SK-N-MC (cell line): ENCODE measurements at regions not wholly inside any gene's neighbourhood (a gene's known extent, or its start where the extent isn't known, plus 50 kb on each side); places are given as distances from the start of the nearest gene placed in this dataset.
"Not testable (repeated sequence)": the region's sequence is repeated elsewhere in the genome, so short reads cannot be mapped to it uniquely, and the experiment has no call there.

Experiments
- DNase-seq: peaks from one replicate; pipeline ENCODE4 v3.0.0-alpha.2; 2011; ENCODE audit warnings: low read depth, low spot score
- H3K27ac ChIP-seq: fragments of 200-600 bp; sonication (generic); 2 replicates; pipeline ENCODE4 v1.5.1; 2016; ENCODE audit warnings: mixed run types
- H3K36me3 ChIP-seq: fragments of 200-600 bp; sonication (generic); 2 replicates; pipeline ENCODE4 v1.6.1; 2017; ENCODE audit warnings: antibody characterized with exemption, low read length, mixed read lengths; ENCODE audit not compliant: insufficient read depth
- H3K4me3 ChIP-seq: fragments of 200-600 bp; sonication (generic); 2 replicates; pipeline ENCODE4 v1.5.1; 2016
- H3K9ac ChIP-seq: fragments of 200-600 bp; sonication (generic); 2 replicates; pipeline ENCODE4 v1.8.0; 2017; ENCODE audit warnings: mixed run types, mixed read lengths; ENCODE audit not compliant: insufficient read length
- H3K9me3 ChIP-seq: fragments of 200-600 bp; sonication (generic); 2 replicates; pipeline ENCODE4 v1.6.1; 2017; ENCODE audit warnings: low read depth, mild to moderate bottlenecking, antibody characterized with exemption, low read length, moderate library complexity, mixed read lengths
- EZH2 ChIP-seq: fragments of 200-600 bp; sonication (generic); IDR thresholded peaks from one replicate; pipeline ENCODE4 v1.6.1; 2017; ENCODE audit warnings: antibody characterized with exemption
- FOXP2 ChIP-seq: optimal IDR thresholded peaks from 2 replicates; pipeline ENCODE3; 2011; ENCODE audit warnings: mild to moderate bottlenecking, moderate library complexity; ENCODE audit not compliant: insufficient read depth; ENCODE audit errors: extremely low read length, control extremely low read depth
- POLR2AphosphoS5 ChIP-seq: IDR thresholded peaks from 2 replicates; pipeline ENCODE4 v1.6.1; 2012; ENCODE audit warnings: mild to moderate bottlenecking, low read depth, low read length, borderline replicate concordance

DNA sequence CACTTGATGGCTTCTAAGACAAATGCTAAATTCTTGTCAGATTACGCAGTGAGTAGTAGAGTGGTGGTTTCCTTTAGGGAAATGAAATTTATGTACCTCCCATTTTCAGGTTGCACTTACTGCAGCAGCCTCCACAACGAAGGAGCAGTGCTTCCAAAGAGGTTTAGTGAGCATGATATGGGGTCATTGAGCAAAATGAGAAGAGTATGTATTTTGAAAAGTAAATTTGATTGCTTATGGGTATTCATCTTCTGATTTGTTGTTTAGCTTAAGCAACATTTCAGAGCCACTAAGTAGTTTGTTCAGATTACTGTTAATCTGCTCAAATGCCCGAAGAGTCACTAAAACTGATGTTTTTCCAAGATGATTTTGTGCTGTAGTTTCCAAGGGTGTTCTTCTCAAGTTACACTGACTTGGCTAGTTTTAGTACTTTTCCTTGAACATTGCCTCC is 493.6 kb downstream of the PCNX1 start:
- Histone ChIP-seq H3K36me3 (peaks cover 17% of the 10 kb centered on the region), H3K27ac (peak overlapping the region; percentile 85), H3K9ac (peak overlapping the region; percentile 53), H3K9me3 (no peaks in the 10 kb centered on the region), H3K4me3 (peak overlapping the region; percentile 66)
- TF ChIP-seq EZH2 (no peak), POLR2AphosphoS5 (no peak), FOXP2 (no peak)
- no peak for DNase-seq

DNA sequence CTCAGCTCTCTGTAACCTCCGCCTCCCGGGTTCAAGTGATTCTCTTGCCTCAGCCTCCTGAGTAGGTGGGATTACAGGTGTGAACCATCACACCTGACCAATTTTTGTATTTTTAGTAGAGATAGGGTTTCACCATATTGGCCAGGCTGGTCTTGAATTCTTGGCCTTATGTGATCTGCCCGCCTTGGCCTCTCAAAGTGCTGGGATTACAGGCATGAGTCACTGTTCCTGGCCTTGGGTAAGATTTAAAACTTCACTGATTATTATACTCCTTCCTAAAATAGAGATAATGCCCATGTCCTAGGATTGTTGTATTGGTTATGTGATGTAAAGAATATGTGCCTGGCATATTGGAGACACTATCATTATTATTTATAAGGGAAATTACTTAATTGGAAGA is 495.2 kb downstream of the PCNX1 start:
- DNase-seq, H3K9ac ChIP-seq, H3K9me3 ChIP-seq, H3K4me3 ChIP-seq, H3K27ac ChIP-seq: not testable (repeated sequence)
- peaks cover 23% of the 10 kb centered on the region for H3K36me3 ChIP-seq

DNA sequence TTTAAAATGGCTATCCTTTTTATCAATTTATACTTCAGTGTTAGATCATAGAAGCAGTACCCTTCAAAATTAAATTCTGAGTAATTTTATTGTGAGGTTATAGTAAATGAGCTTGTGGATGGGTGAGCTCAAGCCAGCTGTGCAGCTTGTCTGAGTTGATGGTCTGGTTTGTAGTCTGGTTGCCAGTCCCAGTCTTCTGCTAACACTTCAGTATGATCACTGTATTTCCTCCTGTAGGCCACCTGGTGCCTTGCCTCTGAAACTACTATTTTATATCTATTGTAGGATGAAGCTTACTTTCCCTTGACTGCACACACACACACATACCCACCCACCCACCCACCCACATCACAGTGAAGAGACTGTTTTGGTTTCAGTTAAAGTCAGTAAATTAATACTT is 496.4 kb downstream of the PCNX1 start:
- DNase-seq = no peak
- Histone ChIP-seq H3K4me3 (no peak overlapping the region), H3K9me3 (no peaks in the 10 kb centered on the region), H3K36me3 (peaks cover 23% of the 10 kb centered on the region), H3K9ac (no peak overlapping the region), H3K27ac (no peak overlapping the region)
- TF ChIP-seq FOXP2 (no peak), EZH2 (no peak), POLR2AphosphoS5 (no peak)

DNA sequence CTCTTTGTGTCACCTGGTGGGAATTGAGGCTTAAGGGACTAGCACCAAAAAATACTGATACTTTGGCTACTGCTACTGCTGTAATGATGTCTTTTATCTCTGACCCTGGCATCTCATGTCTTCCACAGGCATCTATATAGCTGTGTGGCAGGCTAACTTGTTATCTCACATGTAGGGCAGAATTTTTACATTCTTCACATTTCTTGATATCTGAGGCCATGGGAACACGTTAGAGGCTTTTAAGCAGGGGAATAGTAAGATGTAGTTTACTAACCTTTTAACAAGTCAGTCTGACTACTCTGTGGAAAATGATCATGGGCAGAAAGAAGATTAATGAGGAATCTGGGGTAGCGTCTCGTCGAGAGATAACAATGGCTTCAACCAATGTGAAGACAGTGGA is 498.4 kb downstream of the PCNX1 start:
- Histone ChIP-seq H3K9ac (no peak overlapping the region), H3K27ac (0 out of 2 replicates have a peak overlapping the region, but pooled peaks have one; percentile 2)
- no peak for TF ChIP-seq POLR2AphosphoS5
- TF ChIP-seq EZH2 = no peak

DNA sequence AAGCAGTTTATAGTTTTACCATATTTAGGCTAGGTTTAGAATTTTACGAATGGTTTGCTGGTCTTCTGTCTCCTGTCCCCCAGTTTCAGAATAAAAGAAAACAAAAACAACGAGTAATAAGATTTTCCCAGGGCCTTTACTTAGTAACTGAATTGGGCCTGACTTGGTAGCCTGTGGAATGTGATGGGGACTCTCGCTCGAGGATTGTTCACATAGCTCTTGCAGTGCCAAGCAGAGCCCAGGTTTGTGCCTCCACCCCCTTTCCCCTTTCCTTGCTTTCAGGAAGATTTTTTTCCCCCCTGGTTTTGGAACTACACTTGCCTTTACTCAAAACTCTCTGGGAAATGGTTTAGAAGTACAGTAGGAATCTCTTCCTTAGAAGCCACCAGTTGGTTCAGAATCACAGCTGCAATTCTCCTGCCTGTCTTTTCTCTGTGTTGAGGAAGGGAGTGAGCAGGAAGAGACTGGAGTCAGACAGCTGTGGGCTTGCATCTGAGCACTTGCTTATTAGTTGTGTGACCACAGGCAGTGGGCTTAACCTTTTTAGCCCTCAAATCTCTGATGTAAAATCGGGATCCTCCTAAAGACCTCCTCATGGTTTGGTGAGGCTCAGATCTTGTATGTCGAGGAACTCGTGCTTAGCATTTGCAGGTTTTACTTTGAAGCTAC is 501.2 kb downstream of the PCNX1 start:
- DNase-seq = no peak
- H3K27ac ChIP-seq = peak overlapping the region; percentile 10
- TF ChIP-seq FOXP2 (no peak), EZH2 (no peak), POLR2AphosphoS5 (no peak)

More for the DNA sequence above, 498.4 kb downstream of the PCNX1 start:
- H3K4me3 ChIP-seq = no peak overlapping the region
- DNase-seq = no peak
- no peaks in the 10 kb centered on the region for H3K9me3 ChIP-seq
- peaks cover 23% of the 10 kb centered on the region for H3K36me3 ChIP-seq

DNA sequence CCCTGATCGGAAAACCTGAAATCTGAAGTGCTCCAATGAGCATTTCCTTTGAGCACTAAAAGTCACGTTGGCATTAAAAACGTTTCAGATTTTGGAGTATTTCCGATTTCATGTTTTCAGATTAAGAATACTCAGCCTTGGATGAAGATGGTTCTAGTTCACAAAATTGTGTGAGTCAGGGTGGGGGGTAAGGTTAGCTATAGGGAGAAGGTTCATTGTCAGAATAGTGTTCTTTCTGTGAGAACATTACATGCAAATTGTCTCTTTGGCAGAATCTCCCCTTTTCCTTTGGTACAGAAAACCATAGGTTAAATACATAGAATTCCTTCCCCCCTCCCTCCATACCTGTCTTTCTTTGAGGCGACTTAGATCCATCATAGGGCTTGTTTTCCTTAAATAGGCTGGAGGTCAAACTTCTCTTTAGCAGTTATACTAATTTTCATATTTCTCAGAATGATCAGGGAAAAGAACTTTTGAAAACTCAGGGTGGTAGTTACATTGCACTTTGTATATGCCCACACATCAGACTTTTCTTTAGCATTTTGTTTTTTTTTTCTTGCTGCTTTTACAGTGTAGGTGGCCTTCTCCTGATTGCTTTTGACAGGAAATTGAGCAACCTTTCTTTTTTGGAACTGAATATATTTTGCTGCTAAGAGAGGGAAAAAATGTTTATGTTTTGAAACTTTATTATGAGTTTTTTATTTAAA is 503.5 kb downstream of the PCNX1 start:
- peak overlapping the region; percentile 49 for H3K4me3 ChIP-seq
- no peaks in the 10 kb centered on the region for H3K9me3 ChIP-seq
- TF ChIP-seq EZH2 = no peak
- TF ChIP-seq POLR2AphosphoS5 = no peak
- TF ChIP-seq FOXP2 = no peak
- H3K9ac ChIP-seq = peak overlapping the region; percentile 24
- peaks cover 29% of the 10 kb centered on the region for H3K36me3 ChIP-seq
- peak overlapping the region; percentile 88 for H3K27ac ChIP-seq
- DNase-seq = no peak

More for the DNA sequence above, 501.2 kb downstream of the PCNX1 start:
- H3K9me3 ChIP-seq = no peaks in the 10 kb centered on the region
- H3K4me3 ChIP-seq = no peak overlapping the region
- no peak overlapping the region for H3K9ac ChIP-seq
- peaks cover 36% of the 10 kb centered on the region for H3K36me3 ChIP-seq

DNA sequence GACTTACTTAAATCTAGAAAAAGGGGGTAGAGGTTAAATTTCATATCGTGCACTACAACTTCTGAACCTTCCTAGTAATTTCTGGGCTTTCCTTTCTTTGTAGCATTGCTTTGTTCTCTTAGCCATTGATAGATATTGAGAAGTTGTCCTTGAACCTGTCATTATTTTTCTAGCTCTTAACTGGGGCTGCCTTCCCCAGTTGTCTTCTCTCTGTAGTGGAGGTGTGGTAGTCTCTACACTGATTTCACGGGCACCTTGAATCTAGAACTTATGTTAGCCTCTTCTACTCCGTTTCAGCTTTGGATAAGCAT is 504.0 kb downstream of the PCNX1 start:
- TF ChIP-seq FOXP2 = no peak
- TF ChIP-seq EZH2 = no peak
- TF ChIP-seq POLR2AphosphoS5 = no peak
- H3K4me3 ChIP-seq = peak overlapping the region; percentile 49
- no peaks in the 10 kb centered on the region for H3K9me3 ChIP-seq
- H3K9ac ChIP-seq = peak overlapping the region; percentile 24
- peak overlapping the region; percentile 88 for H3K27ac ChIP-seq
- H3K36me3 ChIP-seq = peaks cover 25% of the 10 kb centered on the region
- no peak for DNase-seq

DNA sequence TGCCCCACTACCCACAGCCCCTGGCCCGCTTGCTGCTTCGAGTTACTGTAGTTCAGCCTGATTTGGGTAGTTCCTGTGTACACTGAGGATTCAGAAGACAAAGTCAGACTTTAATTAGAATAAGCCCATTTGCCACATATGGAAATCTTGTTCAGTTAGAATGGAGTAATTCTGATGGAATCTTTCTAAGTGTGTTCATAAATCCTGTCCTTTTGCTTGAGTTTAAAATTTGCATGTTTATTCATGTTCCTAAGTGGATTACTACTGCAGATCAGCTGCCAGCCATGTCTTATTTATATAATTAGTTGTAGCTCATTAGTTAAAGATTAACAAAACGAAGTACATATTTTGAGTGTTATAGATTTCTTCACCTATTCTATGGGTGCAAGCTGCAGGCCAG is 504.5 kb downstream of the PCNX1 start:
- Histone ChIP-seq H3K36me3 (peaks cover 28% of the 10 kb centered on the region), H3K4me3 (peak overlapping the region; percentile 49), H3K9me3 (no peaks in the 10 kb centered on the region), H3K9ac (peak overlapping the region; percentile 24), H3K27ac (peak overlapping the region; percentile 88)
- no peak for DNase-seq
- no peak for TF ChIP-seq FOXP2
- no peak for TF ChIP-seq EZH2
- no peak for TF ChIP-seq POLR2AphosphoS5

DNA sequence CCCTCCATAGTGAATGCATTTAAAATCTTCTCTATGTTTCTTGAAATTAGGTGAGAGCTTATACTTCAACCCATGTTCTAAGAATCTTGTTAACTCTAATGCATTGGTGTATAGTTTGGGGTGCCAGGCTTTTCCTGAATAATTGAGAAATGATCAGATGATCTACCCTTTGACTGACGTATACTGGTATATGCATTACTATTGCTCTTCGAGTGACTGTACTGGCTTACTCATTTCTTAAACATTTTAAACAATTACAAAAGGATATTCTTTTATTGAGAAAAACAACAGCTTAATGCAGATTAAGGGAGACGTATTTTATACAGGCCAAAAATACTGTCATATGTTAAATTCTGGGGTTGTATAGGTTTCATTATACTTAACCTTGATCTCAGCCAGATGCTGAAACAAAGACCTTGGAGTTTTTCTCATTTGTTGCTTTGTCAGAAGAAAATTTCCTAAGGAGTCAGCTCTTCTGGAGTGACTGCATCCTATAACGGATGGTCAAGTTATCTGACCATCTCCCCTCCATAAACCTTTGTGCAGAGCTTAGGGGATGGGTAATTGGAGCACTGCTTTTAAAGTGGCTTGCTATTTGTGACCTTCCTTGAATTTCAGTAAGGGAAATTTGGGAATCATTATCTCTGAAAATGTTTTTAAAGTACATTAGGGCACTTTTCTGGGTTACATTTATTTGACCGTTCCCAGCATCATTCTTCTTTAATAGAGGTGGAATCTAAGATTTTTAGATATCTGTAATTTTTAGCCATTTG is 507.6 kb downstream of the PCNX1 start:
- TF ChIP-seq FOXP2 = no peak
- TF ChIP-seq POLR2AphosphoS5 = no peak
- TF ChIP-seq EZH2 = no peak
- no peak overlapping the region for H3K9ac ChIP-seq
- H3K36me3 ChIP-seq = peaks cover 31% of the 10 kb centered on the region
- no peaks in the 10 kb centered on the region for H3K9me3 ChIP-seq
- H3K4me3 ChIP-seq = no peak overlapping the region
- H3K27ac ChIP-seq = peak overlapping the region; percentile 53
- DNase-seq = no peak
